Stimulated activated CD4-positive, alpha-beta T cell treated with anti-CD3 and anti-CD28 coated beads, Interleukin-2, amount 100 ng/mL, for 4 hours (primary cell): ENCODE measurements at regions not wholly inside any gene's neighbourhood (a gene's known extent, or its start where the extent isn't known, plus 50 kb on each side); places are given as distances from the start of the nearest gene placed in this dataset.
"Not testable (repeated sequence)": the region's sequence is repeated elsewhere in the genome, so short reads cannot be mapped to it uniquely, and the experiment has no call there.

Experiments used
- DNase-seq: peaks from one replicate; pipeline ENCODE4 v3.0.0-alpha.2; 2020; ENCODE audit warnings: low read depth

GRCh38 chr2:18077704-18078103 lies 199.2 kb downstream of the KCNS3 start:
- no peak for DNase-seq

DNA sequence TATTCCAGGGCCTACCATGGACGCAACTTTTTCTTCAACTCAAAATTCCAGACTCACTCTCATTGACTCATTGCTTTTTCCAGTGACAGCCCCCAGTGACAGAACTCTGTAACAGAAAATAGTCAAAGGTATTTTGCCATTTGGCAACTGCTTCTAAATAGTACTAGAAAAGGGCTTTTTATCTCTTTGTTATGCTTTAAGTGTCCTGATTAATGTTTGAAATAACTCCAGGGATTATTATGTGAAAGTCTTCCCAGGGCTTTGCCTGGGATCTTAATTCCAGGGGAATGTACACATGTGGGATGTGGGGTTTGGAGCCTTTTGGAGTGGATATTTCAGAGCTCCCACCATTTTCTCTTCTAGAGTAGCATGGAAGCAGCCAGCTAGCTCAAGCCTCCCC lies 198.8 kb downstream of the KCNS3 start:
- no peak for DNase-seq

DNA sequence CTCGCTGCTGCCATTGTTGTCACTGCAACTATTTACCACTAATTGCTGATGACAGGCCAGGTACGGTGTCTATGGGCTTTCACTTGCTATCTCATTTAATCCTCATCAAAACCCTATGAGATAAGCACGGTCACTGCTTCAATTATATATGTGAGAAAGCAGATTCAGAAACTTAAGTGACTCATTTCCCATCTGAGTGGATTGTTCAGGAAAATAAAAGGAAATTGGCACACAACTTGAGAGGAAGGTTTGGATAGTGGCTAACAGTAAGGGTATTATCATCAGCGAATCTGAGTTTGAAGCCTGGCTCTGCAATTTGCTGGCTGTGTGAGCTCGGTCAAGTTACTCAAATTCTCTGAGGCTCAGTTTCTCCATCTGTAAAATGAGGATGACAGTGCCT lies 196.0 kb downstream of the KCNS3 start:
- DNase-seq, result no peak

- DNase-seq, result no peak
These were observed 195.1 kb downstream of the KCNS3 start for GRCh38 chr2:18073601-18074000.

GRCh38 chr2:18067588-18068384 lies 189.3 kb downstream of the KCNS3 start:
- no peak for DNase-seq

DNA sequence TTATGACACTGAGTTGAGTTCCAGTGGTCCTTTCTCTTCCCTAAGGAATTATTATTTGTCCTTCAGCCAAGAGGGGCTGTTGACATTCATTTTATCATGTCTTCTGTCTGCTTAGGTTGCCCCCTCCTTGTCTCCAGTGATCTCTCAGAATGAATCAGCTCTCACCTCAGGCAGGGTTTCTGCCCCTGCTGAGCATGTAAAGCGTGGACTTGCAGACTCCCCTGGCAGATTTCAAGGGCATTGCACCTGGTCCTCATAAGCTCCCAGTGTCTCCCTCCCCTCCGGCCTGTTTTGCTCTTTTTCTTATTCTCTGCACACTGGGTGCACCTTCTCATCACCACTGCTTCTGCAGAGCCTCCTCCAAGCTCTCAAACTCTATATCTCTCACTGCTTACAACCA lies 188.4 kb downstream of the KCNS3 start:
- DNase-seq, result no peak

GRCh38 chr2:18066066-18066465 lies 187.6 kb downstream of the KCNS3 start:
- no peak for DNase-seq

GRCh38 chr2:18065249-18065648 lies 186.8 kb downstream of the KCNS3 start:
- no peak for DNase-seq

DNA sequence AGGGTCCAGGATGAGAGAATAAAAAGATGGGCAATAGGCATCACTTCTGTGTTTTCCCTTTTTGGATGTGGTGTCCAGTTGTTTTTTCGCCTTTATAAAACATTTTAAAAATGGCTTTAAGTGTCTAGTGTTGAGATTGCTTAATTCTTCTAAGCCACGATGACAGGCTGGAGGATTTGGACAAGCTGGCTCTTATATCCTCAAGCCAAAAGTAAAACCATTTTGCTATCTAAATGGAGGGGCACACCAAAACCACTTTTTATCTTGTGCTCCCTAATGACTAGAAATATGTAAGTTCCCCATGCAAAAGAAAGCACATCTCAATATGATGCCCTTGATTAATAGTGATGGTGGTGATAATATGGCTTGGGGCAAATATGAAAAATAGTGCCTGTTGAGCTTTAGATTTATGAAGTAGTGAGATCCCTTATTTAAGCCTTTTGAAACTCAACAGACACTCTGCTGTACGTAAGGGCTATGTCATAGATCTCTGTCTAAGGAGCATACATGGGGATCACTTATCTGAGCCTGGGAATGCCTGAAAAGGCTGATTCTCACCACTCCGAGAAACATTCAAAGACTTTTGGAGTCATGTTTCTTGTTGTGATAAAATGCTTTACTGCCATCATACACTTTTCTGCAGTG lies 185.5 kb downstream of the KCNS3 start:
- no peak for DNase-seq

GRCh38 chr2:18062892-18063291 lies 184.4 kb downstream of the KCNS3 start:
- no peak for DNase-seq

GRCh38 chr2:18061717-18062116 lies 183.2 kb downstream of the KCNS3 start:
- no peak for DNase-seq

GRCh38 chr2:18057657-18058056 lies 179.2 kb downstream of the KCNS3 start:
- no peak for DNase-seq

GRCh38 chr2:18055290-18055689 lies 176.8 kb downstream of the KCNS3 start:
- no peak for DNase-seq

DNA sequence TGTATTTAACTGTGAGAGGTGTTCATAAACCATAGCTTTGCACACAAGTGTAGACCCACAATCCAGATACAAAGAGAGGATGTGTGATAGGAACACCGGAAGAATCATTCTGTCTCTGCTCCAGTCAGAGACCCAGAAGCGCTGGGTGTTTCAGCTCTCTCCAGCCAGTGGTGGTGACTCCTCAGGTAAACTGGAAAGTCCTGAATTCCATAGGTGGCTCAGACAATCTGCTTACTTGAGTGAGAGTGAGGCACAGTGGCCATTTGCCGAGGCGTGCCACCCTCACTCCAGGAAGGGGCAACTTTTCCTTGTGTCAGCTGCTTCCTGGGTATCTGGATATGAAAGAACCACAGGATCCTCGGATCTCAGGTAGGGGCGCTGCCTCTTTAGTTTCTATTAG lies 171.5 kb downstream of the KCNS3 start:
- no peak for DNase-seq

DNA sequence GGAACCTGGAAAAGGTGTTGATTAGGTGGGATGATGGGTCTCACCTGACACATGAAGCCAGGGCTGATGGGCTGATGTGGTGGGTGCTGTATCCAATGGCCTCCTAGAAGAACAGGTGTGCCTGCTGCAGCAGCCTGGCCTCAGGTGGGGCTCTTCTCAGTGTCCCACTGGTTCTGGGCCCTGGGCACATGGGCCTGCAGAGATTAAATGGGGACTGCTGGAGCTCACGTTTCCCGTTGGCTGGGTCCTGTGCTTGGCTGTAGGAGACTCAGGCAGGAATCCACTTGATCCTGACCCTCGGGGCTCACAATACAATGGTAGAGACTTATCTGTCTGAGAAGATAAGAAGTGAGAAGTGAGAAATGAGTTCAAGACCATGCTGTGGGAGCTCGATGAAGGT lies 170.9 kb downstream of the KCNS3 start:
- no peak for DNase-seq

DNA sequence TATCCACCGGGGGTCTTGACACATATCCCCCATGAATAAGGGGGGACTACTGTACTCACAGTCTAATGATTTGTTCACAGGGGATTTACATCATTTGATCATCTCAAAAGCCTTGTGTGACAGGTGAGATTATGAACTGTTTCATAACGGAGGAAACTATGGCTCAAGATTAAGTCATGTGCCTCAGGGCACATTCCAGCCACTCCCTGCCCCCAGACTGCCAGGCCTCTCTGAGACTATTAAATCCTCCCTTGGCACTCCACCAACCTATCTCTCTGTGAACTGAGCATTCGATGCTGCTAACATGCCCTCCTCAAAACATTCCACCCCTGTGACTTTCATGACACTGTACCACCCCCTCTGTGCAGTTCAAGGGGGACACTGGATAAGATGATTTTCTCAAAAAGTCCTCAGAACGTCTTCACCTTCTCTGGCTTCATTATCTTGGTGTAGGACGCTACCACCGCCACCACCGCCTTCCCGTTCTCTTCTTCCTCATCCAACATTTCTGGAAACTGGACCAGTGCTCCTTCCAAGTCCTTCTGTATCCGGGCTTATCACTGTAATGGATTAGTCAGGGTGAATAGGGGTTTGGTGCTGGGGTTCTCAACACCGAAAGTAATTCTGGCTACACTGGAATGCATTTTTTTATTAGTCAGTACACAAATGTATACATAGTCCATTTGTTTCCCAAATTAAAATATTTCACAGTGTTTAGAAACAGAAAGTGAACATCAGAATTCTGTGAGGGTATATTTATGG lies 169.6 kb downstream of the KCNS3 start:
- no peak for DNase-seq

- no peak for DNase-seq
These were observed 168.7 kb downstream of the KCNS3 start for GRCh38 chr2:18047213-18047611.

DNA sequence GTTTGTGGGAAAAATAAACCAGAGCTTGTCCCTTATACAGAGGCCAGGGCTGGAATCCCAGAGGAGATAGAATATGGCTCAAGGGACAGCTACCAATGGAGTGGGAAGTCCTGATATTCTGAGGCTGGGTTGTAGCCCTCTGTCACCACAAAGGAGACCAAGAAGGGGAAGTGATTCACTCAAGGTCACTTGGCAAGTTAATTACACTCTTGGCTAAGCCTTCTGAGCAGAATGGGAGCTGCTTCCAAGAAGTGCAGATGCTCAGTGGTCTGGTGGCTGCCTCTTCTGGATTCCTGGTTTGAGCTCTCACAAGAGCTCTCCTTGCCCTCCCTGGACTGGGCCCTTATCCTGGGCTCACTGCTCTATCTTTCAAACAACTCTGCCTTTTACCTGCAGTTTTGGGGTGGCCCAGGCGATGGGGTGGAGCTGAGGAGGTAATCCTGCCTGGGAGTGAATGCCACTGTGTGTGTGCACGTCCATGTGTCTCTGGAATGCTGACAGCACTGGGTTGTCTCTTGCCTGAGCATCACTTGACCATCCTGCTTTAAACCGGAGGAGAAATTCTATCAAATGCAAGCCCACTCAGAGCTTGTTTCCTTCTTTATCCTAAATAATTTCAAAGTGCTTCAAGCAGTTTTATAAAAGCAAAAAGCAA lies 168.2 kb downstream of the KCNS3 start:
- DNase-seq, result no peak

DNA sequence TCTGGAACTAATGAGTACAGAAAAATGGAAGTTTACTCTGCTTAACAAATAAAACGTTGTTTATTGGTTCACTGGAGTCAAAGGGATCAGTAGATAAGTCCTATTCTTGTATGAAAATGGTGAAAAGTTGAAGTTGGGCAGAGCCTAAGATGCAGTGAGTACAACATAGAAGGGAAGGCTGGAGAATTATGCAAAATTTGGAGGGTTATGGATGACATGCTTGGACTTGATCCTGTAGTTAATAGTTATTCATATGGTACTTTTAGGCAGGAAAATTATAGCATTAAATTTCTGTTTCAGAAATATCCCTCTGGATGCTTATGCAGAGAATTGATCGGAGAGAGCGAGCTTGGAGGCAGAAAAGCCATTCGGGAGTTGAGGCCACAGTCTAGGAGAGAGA lies 167.6 kb downstream of the KCNS3 start:
- DNase-seq, result no peak

DNA sequence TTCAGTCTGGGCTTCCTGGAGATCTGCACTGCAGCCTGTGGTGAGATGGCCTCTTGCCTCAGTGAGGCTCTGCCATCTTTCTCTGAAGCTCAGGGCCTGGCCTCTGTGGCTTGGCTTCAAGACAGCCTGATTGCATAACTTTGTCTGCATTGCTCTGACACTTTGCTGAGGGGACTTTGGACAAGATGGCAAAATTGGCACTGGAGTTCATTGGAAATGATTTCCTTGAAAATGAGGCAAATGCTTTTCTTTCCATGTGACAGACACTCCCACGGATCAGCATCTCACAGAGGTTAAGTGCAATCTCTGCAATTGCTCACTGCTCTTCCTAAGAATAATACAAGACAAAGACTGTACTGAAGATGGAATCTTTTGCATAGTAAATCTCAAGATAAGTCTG lies 166.8 kb downstream of the KCNS3 start:
- no peak for DNase-seq

DNA sequence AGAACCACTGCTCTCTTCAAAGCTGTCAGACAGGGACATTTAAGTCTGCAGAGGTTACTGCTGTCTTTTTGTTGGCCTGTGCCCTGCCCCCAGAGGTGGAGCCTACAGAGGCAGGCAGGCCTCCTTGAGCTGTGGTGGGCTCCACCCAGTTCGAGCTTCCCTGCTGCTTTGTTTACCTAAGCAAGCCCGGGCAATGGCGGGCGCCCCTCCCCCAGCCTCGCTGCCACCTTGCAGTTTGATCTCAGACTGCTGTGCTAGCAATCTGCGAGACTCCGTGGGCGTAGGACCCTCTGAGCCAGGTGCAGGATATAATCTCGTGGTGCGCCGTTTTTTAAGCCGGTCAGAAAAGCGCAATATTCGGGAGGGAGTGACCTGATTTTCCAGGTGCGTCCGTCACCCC lies 138.9 kb downstream of the KCNS3 start:
- DNase-seq, result not testable (repeated sequence)

GRCh38 chr2:18009891-18010290 lies 131.4 kb downstream of the KCNS3 start:
- no peak for DNase-seq

DNA sequence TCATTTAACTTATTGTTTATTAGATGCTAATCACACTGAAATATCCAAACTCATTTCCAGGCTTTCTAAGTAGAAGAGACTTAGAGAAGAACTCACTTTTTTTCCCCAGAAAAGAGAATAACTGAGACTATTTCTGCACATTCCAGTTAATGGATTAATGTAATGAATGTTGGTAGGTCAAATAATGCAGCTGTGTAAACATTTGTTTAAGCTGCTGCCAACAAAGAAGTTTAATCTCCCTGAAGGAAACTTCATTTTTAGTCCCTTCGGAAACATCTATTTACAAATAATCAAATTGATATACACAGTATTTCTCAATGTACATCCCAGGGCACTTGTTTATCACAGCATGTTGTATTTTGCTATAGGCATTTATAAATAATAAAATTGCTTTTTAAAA lies 126.9 kb downstream of the KCNS3 start:
- DNase-seq, result no peak
